Neutrophil (primary cell): ENCODE measurements at regions not wholly inside any gene's neighbourhood (a gene's known extent, or its start where the extent isn't known, plus 50 kb on each side); places are given as distances from the start of the nearest gene placed in this dataset.

Source experiments
- H3K27ac ChIP-seq: fragments of 200-600 bp; sonication (generic); 2 replicates; pipeline ENCODE4 v1.5.1; 2016; ENCODE audit warnings: mild to moderate bottlenecking, moderate library complexity
- H3K27me3 ChIP-seq: fragments of 200-600 bp; sonication (generic); 2 replicates; pipeline ENCODE4 v1.6.0; 2016; ENCODE audit warnings: mild to moderate bottlenecking
- H3K36me3 ChIP-seq: fragments of 200-600 bp; sonication (generic); 2 replicates; pipeline ENCODE4 v1.5.1; 2017
- H3K4me1 ChIP-seq, 2 experiments: fragments of 200-600 bp in 1 of 2; sonication (generic) in 1 of 2; 1 replicate in 1 of 2; 2 replicates in 1 of 2; pipeline versions ENCODE4 v1.5.1 to v1.6.1; 2013 to 2016; ENCODE audit warnings: low read depth in 1 of 2, low read length in 1 of 2, mild to moderate bottlenecking in 1 of 2, moderate library complexity in 1 of 2; ENCODE audit not compliant: control insufficient read depth in 1 of 2, insufficient read depth in 1 of 2
- H3K4me3 ChIP-seq, 2 experiments: fragments of 200-600 bp in 1 of 2; sonication (generic) in 1 of 2; 1 replicate in 1 of 2; 2 replicates in 1 of 2; pipeline ENCODE4 v1.5.1; 2013 to 2016; ENCODE audit warnings: low read depth in 1 of 2, low read length in 1 of 2, mild to moderate bottlenecking in 1 of 2, moderate library complexity in 1 of 2
- H3K9me3 ChIP-seq: fragments of 200-600 bp; sonication (generic); 2 replicates; pipeline ENCODE4 v1.5.1; 2016
- TF ChIP-seq, protein P1 (sequence below): fragments of 200-600 bp; sonication (generic); IDR thresholded peaks from 2 replicates; pipeline ENCODE4 v1.5.1; 2016; ENCODE audit warnings: antibody characterized with exemption

DNA sequence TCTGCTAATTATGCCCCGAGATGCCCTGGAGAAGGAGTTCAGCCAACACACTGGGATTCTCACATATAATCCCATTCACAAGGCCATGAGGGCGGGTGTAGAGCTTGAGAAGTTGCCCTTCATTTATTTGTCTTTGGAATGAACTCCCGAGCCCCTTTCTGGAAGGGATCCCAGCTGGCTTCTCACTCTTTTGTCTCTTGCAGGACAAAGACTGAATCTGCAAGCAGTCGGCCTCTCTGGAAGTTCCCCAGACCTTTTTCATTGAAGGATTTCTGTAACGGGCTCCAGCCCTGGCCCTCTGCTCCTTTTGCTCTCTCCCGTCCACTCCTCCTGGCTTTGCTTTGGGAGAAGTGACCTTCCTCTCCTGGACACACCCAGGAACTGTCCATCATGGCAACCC is 163.3 kb upstream of the SFSWAP start:
- H3K4me3 ChIP-seq: no peak overlapping the region
- H3K36me3 ChIP-seq: no peaks in the 10 kb centered on the region
- TF ChIP-seq, protein P1, sequence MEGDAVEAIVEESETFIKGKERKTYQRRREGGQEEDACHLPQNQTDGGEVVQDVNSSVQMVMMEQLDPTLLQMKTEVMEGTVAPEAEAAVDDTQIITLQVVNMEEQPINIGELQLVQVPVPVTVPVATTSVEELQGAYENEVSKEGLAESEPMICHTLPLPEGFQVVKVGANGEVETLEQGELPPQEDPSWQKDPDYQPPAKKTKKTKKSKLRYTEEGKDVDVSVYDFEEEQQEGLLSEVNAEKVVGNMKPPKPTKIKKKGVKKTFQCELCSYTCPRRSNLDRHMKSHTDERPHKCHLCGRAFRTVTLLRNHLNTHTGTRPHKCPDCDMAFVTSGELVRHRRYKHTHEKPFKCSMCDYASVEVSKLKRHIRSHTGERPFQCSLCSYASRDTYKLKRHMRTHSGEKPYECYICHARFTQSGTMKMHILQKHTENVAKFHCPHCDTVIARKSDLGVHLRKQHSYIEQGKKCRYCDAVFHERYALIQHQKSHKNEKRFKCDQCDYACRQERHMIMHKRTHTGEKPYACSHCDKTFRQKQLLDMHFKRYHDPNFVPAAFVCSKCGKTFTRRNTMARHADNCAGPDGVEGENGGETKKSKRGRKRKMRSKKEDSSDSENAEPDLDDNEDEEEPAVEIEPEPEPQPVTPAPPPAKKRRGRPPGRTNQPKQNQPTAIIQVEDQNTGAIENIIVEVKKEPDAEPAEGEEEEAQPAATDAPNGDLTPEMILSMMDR: no peak
- peaks cover 4% of the 10 kb centered on the region for H3K27me3 ChIP-seq
- H3K9me3 ChIP-seq: no peaks in the 10 kb centered on the region
- H3K4me1 ChIP-seq: peaks cover 5 to 11% of the 10 kb centered on the region in 2 experiments
- no peak overlapping the region for H3K27ac ChIP-seq

DNA sequence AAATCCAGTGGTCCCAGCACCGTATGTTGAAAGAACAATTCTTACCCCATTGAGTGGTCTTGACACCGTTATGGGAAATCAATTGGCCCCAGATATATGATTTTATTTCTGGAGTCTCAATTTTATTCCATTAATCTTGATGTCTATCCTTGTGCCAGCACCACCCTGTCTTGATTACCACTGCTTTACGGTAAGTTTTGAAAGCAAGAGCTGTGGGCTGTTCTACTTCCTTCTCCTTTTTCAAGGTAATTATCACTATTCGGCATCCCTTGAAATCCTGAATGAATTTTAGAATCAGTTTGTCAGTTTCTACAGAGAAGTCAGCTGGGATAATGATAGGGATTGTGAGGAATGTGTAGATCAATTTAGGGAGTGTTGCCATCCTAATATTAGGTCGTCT is 160.8 kb upstream of the SFSWAP start:
- Histone ChIP-seq H3K27ac (no peak overlapping the region), H3K4me1 (peaks cover 5 to 11% of the 10 kb centered on the region in 2 experiments), H3K9me3 (no peaks in the 10 kb centered on the region), H3K27me3 (peaks cover 4% of the 10 kb centered on the region), H3K36me3 (no peaks in the 10 kb centered on the region), H3K4me3 (no peak overlapping the region)
- TF ChIP-seq, protein P1: no peak

DNA sequence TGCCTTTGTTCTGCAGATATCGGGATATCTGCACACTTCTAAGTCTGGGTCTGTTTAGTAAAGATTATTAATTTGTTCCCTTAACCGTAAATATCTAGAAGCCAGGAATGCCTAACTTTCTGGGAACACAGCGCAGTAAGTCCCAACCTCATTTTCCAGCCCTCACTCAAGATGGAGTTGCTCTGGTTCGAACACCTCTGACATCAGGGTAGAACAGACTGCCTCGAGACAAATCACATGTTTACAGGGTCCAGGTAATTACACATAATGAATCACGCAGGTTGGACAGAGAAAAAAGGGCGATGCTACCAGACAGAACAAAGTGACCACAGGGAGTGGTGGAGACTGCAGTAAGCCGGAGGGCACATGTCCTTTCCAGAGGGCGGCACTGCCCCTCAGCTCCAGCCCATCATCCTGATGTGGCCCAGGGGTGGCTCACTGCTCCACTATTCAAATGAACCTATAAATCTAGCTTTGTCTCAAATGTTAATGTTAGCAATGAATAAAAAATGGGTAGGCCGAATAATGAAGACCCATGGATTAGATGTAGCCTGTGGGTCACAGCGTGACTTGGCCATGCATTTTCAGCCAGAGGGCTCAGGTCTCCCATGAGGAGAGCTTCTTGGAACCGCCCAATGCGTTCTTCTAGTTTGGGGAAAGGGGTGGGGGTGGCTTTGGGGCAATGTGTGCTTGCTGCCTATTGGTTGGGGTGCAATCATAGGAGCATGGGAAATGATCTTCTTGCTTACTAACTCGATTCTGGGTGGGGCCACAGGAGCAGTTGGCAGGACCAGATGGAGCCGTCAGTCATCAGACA is 159.0 kb upstream of the SFSWAP start:
- Histone ChIP-seq H3K36me3 (no peaks in the 10 kb centered on the region), H3K27me3 (no peaks in the 10 kb centered on the region), H3K27ac (no peak overlapping the region), H3K4me3 (no peak overlapping the region), H3K9me3 (no peaks in the 10 kb centered on the region), H3K4me1 (peaks cover 5 to 11% of the 10 kb centered on the region in 2 experiments)
- TF ChIP-seq, protein P1: no peak

DNA sequence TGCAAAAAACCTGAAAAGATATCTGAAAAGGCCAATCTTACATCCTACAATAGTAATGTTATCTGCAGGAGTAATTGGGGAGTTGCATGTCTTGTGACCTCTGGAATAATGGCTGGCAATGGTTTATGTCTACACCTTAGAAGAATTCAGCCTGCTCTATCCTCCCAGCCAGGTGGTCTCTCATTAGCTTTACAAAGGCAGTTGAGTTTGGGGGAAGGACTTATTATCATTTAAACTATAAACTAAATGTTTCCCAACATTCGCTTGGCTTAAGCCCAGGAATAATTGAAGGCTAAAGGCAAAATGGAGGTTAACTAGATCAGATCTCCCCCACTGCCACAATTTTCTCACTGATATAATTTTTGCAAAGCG is 158.4 kb upstream of the SFSWAP start:
- peaks cover 5 to 11% of the 10 kb centered on the region in 2 experiments for H3K4me1 ChIP-seq
- H3K36me3 ChIP-seq: no peaks in the 10 kb centered on the region
- no peaks in the 10 kb centered on the region for H3K9me3 ChIP-seq
- TF ChIP-seq, protein P1: no peak
- no peak overlapping the region for H3K4me3 ChIP-seq
- H3K27me3 ChIP-seq: no peaks in the 10 kb centered on the region
- H3K27ac ChIP-seq: no peak overlapping the region

DNA sequence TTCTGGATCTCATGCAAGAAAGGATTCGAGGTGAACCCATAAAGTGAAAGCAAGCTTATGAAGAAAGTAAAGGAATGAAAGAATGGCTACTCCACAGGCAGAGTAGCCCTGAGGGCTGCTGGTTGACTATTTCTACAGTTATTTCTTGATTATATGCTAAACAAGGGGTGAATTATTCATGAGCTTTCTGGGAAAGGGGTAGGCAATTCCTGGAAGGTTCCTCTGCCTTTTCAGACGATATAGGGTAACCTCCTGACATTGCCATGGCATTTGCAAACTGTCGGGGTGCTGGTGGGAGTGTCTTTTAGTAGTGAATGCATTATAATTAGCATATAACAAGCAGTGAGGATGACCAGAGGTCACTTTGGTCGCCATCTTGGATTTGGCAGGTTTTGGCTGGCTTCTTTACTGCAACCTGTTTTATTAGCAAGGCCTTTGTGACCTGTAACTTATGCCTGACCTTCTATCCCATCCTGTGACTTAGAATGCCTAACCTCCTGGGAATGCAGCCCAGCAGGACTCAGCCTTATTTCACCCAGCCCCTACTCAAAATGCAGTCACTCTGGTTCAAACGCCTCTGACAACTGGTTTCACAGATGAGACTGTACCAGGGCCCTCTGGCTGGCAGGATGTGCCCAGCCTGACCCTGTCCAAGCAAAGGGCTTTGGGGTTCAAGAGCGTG is 157.7 kb upstream of the SFSWAP start:
- H3K9me3 ChIP-seq: no peaks in the 10 kb centered on the region

More for the DNA sequence above, 157.7 kb upstream of the SFSWAP start:
- Histone ChIP-seq H3K36me3 (no peaks in the 10 kb centered on the region), H3K4me3 (no peak overlapping the region), H3K27me3 (no peaks in the 10 kb centered on the region), H3K27ac (no peak overlapping the region), H3K4me1 (peaks cover 5 to 11% of the 10 kb centered on the region in 2 experiments)
- TF ChIP-seq, protein P1: no peak
